H1 (cell line): ENCODE measurements at regions not wholly inside any gene's neighbourhood (a gene's known extent, or its start where the extent isn't known, plus 50 kb on each side); places are given as distances from the start of the nearest gene placed in this dataset.

ENCODE experiments used
- CTCF ChIA-PET: fragments of 300-600 bp; sonication (Branson Sonifier 250); formaldehyde crosslinking; loops from one replicate; lab custom pipeline; 2021; ENCODE audit not compliant: partially characterized antibody; lab: Charles Lee
- POLR2A ChIA-PET: fragments of 300-600 bp; sonication (Branson Sonifier 250); formaldehyde crosslinking; loops from one replicate; lab custom pipeline; 2021; ENCODE audit warnings: inconsistent platforms; ENCODE audit not compliant: partially characterized antibody; lab: Charles Lee
- DNase-seq, 2 experiments: peaks; one replicate each; pipeline versions ENCODE4 v3.0.0 to v3.0.0-alpha.2; 2010 to 2022; ENCODE audit warnings: low spot score in 2 of 2, low read depth in 1 of 2, mixed read lengths in 1 of 2
- FAIRE-seq: peaks from 2 replicates; lab custom pipeline; 2011; peaks lifted over from hg19 to GRCh38; lab: Jason Lieb, UNC
- H2AFZ ChIP-seq: 2 replicates; pipeline ENCODE4 v1.8.1; 2012; ENCODE audit warnings: low read length, inconsistent platforms
- H2AK5ac ChIP-seq: 2 replicates; pipeline ENCODE4 v1.6.1; 2013; ENCODE audit warnings: low read depth, low read length
- H2BK120ac ChIP-seq: replicated peaks from 2 replicates; pipeline ENCODE3; 2013; ENCODE audit warnings: low read depth, low read length, inconsistent platforms
- H2BK12ac ChIP-seq: 2 replicates; pipeline ENCODE4 v1.6.1; 2013; ENCODE audit warnings: low read depth, low read length
- H2BK15ac ChIP-seq: 2 replicates; pipeline ENCODE4 v1.6.1; 2013; ENCODE audit warnings: low read length
- H2BK20ac ChIP-seq: 2 replicates; pipeline ENCODE4 v1.6.1; 2013; ENCODE audit warnings: low read length
- H2BK5ac ChIP-seq: 2 replicates; pipeline ENCODE4 v1.6.1; 2013; ENCODE audit warnings: low read depth, low read length
- H3K14ac ChIP-seq: 2 replicates; pipeline ENCODE4 v1.6.1; 2013; ENCODE audit warnings: inconsistent platforms; ENCODE audit not compliant: insufficient read length
- H3K18ac ChIP-seq: 2 replicates; pipeline ENCODE4 v1.6.1; 2013; ENCODE audit warnings: low read length; ENCODE audit errors: extremely low read depth
- H3K23ac ChIP-seq: 2 replicates; pipeline ENCODE4 v1.6.1; 2013; ENCODE audit warnings: inconsistent platforms; ENCODE audit not compliant: insufficient read length
- H3K23me2 ChIP-seq: 2 replicates; pipeline ENCODE4 v1.6.1; 2013; ENCODE audit warnings: low read depth, low read length
- H3K27ac ChIP-seq: 2 replicates; pipeline ENCODE4 v1.6.1; 2011; ENCODE audit warnings: low read depth, low read length, inconsistent platforms
- H3K27me3 ChIP-seq, 4 experiments: replicated peaks in 1 of 4; 1 replicate in 1 of 4; 2 replicates in 3 of 4; pipeline versions ENCODE4 v1.6.1 to v1.8.1; 2011 to 2013; ENCODE audit warnings: low read length in 3 of 4, mild to moderate bottlenecking in 3 of 4, inconsistent platforms in 2 of 4, mixed read lengths in 2 of 4, moderate library complexity in 1 of 4; ENCODE audit not compliant: control insufficient read depth in 3 of 4, insufficient read depth in 3 of 4; ENCODE audit errors: extremely low read depth in 1 of 4
- H3K36me3 ChIP-seq, 4 experiments: 2 replicates each; pipeline versions ENCODE4 v1.6.1 to v1.8.1; 2011 to 2013; ENCODE audit warnings: mild to moderate bottlenecking in 4 of 4, low read length in 3 of 4, moderate library complexity in 2 of 4, control low read depth in 1 of 4, inconsistent platforms in 1 of 4; ENCODE audit not compliant: insufficient read depth in 4 of 4, control insufficient read depth in 2 of 4
- H3K4ac ChIP-seq: replicated peaks from 2 replicates; pipeline ENCODE3; 2013; ENCODE audit warnings: low read length, low read depth, mixed read lengths, inconsistent platforms; ENCODE audit not compliant: insufficient read length
- H3K4me1 ChIP-seq, 4 experiments: replicated peaks in 1 of 4; 1 replicate in 1 of 4; 2 replicates in 3 of 4; pipeline versions ENCODE4 v1.6.1 to v1.8.1; 2011 to 2013; ENCODE audit warnings: low read length in 3 of 4, inconsistent platforms in 2 of 4, mixed read lengths in 1 of 4; ENCODE audit not compliant: insufficient read depth in 4 of 4, control insufficient read depth in 3 of 4
- H3K4me2 ChIP-seq, 2 experiments: 2 replicates each; pipeline versions ENCODE4 v1.6.1 to v1.8.1; 2011 to 2013; ENCODE audit warnings: low read depth in 2 of 2, low read length in 2 of 2, control low read depth in 1 of 2, inconsistent platforms in 1 of 2, mild to moderate bottlenecking in 1 of 2; ENCODE audit not compliant: insufficient read depth in 1 of 2
- H3K4me3 ChIP-seq, 4 experiments: fragments of 200-600, 300-600 bp in 1 of 4; sonication (generic), shearing (Covaris generic), sonication (Bioruptor Twin) in 1 of 4; 2 replicates each; pipeline versions ENCODE4 v1.5.1 to v1.8.1; 2011 to 2016; ENCODE audit warnings: low read length in 4 of 4, low read depth in 3 of 4, control low read depth in 2 of 4, inconsistent platforms in 2 of 4, mild to moderate bottlenecking in 2 of 4, mixed read lengths in 1 of 4, moderate library complexity in 1 of 4; ENCODE audit not compliant: insufficient read depth in 2 of 4; ENCODE audit errors: extremely low read depth in 1 of 4
- H3K56ac ChIP-seq: replicated peaks from 2 replicates; pipeline ENCODE3; 2013; ENCODE audit warnings: low read depth, mild to moderate bottlenecking, mixed read lengths, low read length, inconsistent platforms; ENCODE audit not compliant: insufficient read length
- H3K79me1 ChIP-seq: 2 replicates; pipeline ENCODE4 v1.6.1; 2013; ENCODE audit warnings: low read depth, low read length, control low read depth
- H3K79me2 ChIP-seq, 2 experiments: 2 replicates each; pipeline versions ENCODE4 v1.6.1 to v1.8.1; 2012 to 2013; ENCODE audit warnings: low read length in 2 of 2, mild to moderate bottlenecking in 2 of 2, inconsistent platforms in 1 of 2; ENCODE audit not compliant: insufficient read depth in 2 of 2, control insufficient read depth in 1 of 2
- H3K9ac ChIP-seq, 4 experiments: replicated peaks in 1 of 4; 1 replicate in 1 of 4; 2 replicates in 3 of 4; pipeline versions ENCODE4 v1.6.1 to v1.8.1; 2011 to 2013; ENCODE audit warnings: low read depth in 3 of 4, low read length in 3 of 4, control low read depth in 2 of 4, mild to moderate bottlenecking in 2 of 4, moderate library complexity in 2 of 4, inconsistent platforms in 1 of 4; ENCODE audit errors: extremely low read depth in 1 of 4
- H3K9me3 ChIP-seq, 2 experiments: 2 replicates each; pipeline versions ENCODE4 v1.6.1 to v1.8.1; 2012 to 2013; ENCODE audit warnings: mild to moderate bottlenecking in 2 of 2, moderate library complexity in 2 of 2, control low read depth in 1 of 2, inconsistent platforms in 1 of 2, low read depth in 1 of 2, low read length in 1 of 2, mixed read lengths in 1 of 2; ENCODE audit not compliant: insufficient read depth in 2 of 2
- H4K20me1 ChIP-seq, 2 experiments: replicated peaks in 1 of 2; 2 replicates each; pipeline versions ENCODE3 to v1.8.1; 2011 to 2013; ENCODE audit warnings: inconsistent platforms in 2 of 2, low read length in 2 of 2, mild to moderate bottlenecking in 1 of 2; ENCODE audit not compliant: insufficient read depth in 2 of 2, control insufficient read depth in 1 of 2
- H4K5ac ChIP-seq: 2 replicates; pipeline ENCODE4 v1.6.1; 2013; ENCODE audit warnings: low read length, low read depth, mixed read lengths, inconsistent platforms; ENCODE audit not compliant: insufficient read length
- H4K8ac ChIP-seq: 2 replicates; pipeline ENCODE4 v1.8.0; 2013; ENCODE audit warnings: mild to moderate bottlenecking, moderate library complexity, low read length, inconsistent platforms; ENCODE audit not compliant: insufficient read depth; ENCODE audit errors: extremely low read depth
- H4K91ac ChIP-seq: replicated peaks from 2 replicates; pipeline ENCODE3; 2013; ENCODE audit warnings: low read length, mixed read lengths, inconsistent platforms; ENCODE audit not compliant: insufficient read length
- ASH2L ChIP-seq: fragments of 200-600, 300-600 bp; sonication (generic); IDR thresholded peaks from one replicate; pipeline ENCODE4 v1.7.1; 2017; ENCODE audit warnings: low read length
- EZH2 ChIP-seq: fragments of 200-600 bp; sonication (generic); IDR thresholded peaks from 2 replicates; pipeline ENCODE4 v1.7.1; 2012; ENCODE audit warnings: low read depth, mild to moderate bottlenecking, moderate library complexity, low read length, inconsistent platforms; ENCODE audit not compliant: severe bottlenecking
- KDM1A ChIP-seq: fragments of 200-600, 300-600 bp; sonication (generic); IDR thresholded peaks from 2 replicates; pipeline ENCODE4 v1.7.1; 2016; ENCODE audit warnings: mild to moderate bottlenecking, low read length, borderline replicate concordance
- POLR2AphosphoS5 ChIP-seq: IDR thresholded peaks from 2 replicates; pipeline ENCODE4 v1.6.1; 2011; ENCODE audit warnings: low read depth, low read length
- RBBP5 ChIP-seq: IDR thresholded peaks from 2 replicates; pipeline ENCODE4 v1.7.1; 2012; ENCODE audit warnings: low read depth, mild to moderate bottlenecking, inconsistent platforms, low read length, moderate library complexity, borderline replicate concordance
- SAP30 ChIP-seq: fragments of 300-600 bp; sonication (generic); IDR thresholded peaks from 2 replicates; pipeline ENCODE4 v1.7.1; 2012; ENCODE audit warnings: low read length, moderate library complexity, mild to moderate bottlenecking, inconsistent platforms; ENCODE audit not compliant: insufficient read depth, insufficient replicate concordance
- SIN3A ChIP-seq, 2 experiments: IDR thresholded peaks in 1 of 2; conservative IDR thresholded peaks in 1 of 2; 2 replicates each; pipeline ENCODE4 v1.6.1; 2011 to 2012; ENCODE audit warnings: low read length in 2 of 2, improper control_type of control experiment in 1 of 2, low read depth in 1 of 2, mild to moderate bottlenecking in 1 of 2
- ZNF274 ChIP-seq: IDR thresholded peaks from 2 replicates; pipeline ENCODE4 v1.7.0; 2012; ENCODE audit warnings: low read length, borderline replicate concordance; ENCODE audit errors: extremely low read depth
- WGBS, 2 experiments: shearing (Covaris generic) in 1 of 2; methylation state at CpG; one replicate each; pipeline versions ENCODE4 v1.1.6 to v1.1.7; 2013 to 2015; ENCODE audit warnings: low lambda C conversion rate in 2 of 2, mixed read lengths in 2 of 2, inconsistent platforms in 1 of 2, low coverage in 1 of 2, missing lambda C conversion rate in 1 of 2; ENCODE audit not compliant: insufficient replicate concordance in 2 of 2, insufficient coverage in 1 of 2, insufficient read length in 1 of 2; ENCODE audit errors: extremely low coverage in 1 of 2, missing lambda C conversion rate in 1 of 2; 5-methylcytosine and 5-hydroxymethylcytosine counted together
- TF ChIP-seq, protein P1 (sequence below): IDR thresholded peaks from 2 replicates; pipeline ENCODE4 v1.6.1; 2011; ENCODE audit warnings: low read depth, mild to moderate bottlenecking, low read length; ENCODE audit not compliant: insufficient read depth

DNA sequence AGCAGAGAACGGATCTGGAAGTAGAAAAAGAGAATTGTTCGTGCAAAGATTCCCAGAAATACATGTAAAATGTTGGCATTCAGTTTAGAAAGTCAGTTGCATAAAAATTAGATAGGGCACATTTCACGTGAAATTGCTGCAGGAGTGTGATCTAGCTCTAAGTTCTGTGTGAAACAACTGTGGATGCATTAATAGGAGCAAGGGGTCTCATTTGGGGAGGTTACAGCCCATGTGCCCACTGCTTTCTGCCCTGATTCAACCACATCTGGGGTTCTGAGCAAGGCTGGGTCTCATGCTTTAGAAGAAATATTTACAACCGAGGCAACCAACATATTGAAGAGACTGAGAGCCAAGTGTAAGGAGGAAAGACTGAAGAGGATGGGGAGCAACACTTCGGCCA, 639.0 kb downstream of the BCOR start:
- Histone ChIP-seq H2BK12ac (no peak overlapping the region), H3K9me3 (no peaks in the 10 kb centered on the region), H3K27ac (no peak overlapping the region), H3K9ac (no peak overlapping the region), H2BK20ac (no peak overlapping the region), H4K8ac (no peak overlapping the region), H4K20me1 (no peaks in the 10 kb centered on the region), H3K23me2 (no peaks in the 10 kb centered on the region), H3K79me1 (no peaks in the 10 kb centered on the region), H2BK120ac (no peak overlapping the region), H4K91ac (no peak overlapping the region), H3K27me3 (no peaks in the 10 kb centered on the region), H2AK5ac (no peak overlapping the region), H3K4me1 (no peaks in the 10 kb centered on the region)
- peak; percentile 7 for FAIRE-seq
- POLR2A ChIA-PET = interaction anchor here (0.8 kb wide), 1 partner anchor 8 kb away, joined by 3 read pairs; no protein-coding TSS in a partner anchor
- TF ChIP-seq SAP30 (no peak), POLR2AphosphoS5 (no peak), ZNF274 (no peak), EZH2 (no peak), SIN3A (conservative IDR thresholded peaks at IDR 0.05 in 1 of 2, IDR thresholded peaks at IDR 0.05 in 1 of 2; ENCODE audit: low read depth in 1 of 2, low read length in 2 of 2) (no peak), KDM1A (no peak), ASH2L (no peak), RBBP5 (no peak)
- TF ChIP-seq, protein P1, sequence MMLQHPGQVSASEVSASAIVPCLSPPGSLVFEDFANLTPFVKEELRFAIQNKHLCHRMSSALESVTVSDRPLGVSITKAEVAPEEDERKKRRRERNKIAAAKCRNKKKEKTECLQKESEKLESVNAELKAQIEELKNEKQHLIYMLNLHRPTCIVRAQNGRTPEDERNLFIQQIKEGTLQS = no peak
- TF ChIP-seq, all 59 proteins: peak for 0
- Histone ChIP-seq H3K14ac (no peak overlapping the region), H2AFZ (no peak overlapping the region), H3K23ac (no peak overlapping the region), H2BK15ac (no peak overlapping the region), H3K4me2 (no peak overlapping the region), H3K56ac (no peak overlapping the region), H2BK5ac (no peak overlapping the region), H3K36me3 (no peaks in the 10 kb centered on the region), H3K4me3 (no peak overlapping the region), H3K18ac (no peak overlapping the region), H3K4ac (no peak overlapping the region), H3K79me2 (no peaks in the 10 kb centered on the region), H4K5ac (no peak overlapping the region)
- no peak for DNase-seq
- CTCF ChIA-PET = no interaction called here
- 80% methylated on average over 5 of the region's 5 CpGs; no CpG with 5 or more reads in 1 of the 2 experiments for WGBS, 2 experiments
